SJSA1 (cell line): ENCODE measurements at regions not wholly inside any gene's neighbourhood (a gene's known extent, or its start where the extent isn't known, plus 50 kb on each side); places are given as distances from the start of the nearest gene placed in this dataset.
"Not testable (repeated sequence)": the region's sequence is repeated elsewhere in the genome, so short reads cannot be mapped to it uniquely, and the experiment has no call there.

Experiments used
- DNase-seq, 2 experiments: peaks; one replicate each; pipeline ENCODE4 v3.0.0-alpha.2; 2015 to 2020; ENCODE audit warnings: low spot score in 2 of 2, low read depth in 1 of 2
- H3K27ac ChIP-seq: fragments of 250-450 bp; sonication (Bioruptor Pico); 2 replicates; pipeline ENCODE4 v1.5.1; 2020; ENCODE audit warnings: mild to moderate bottlenecking, moderate library complexity
- H3K27me3 ChIP-seq: fragments of 250-450 bp; sonication (Bioruptor Pico); replicated peaks from 2 replicates; pipeline ENCODE4 v1.5.1; 2020; ENCODE audit warnings: mild to moderate bottlenecking, moderate library complexity
- H3K36me3 ChIP-seq: fragments of 250-450 bp; sonication (Bioruptor Pico); 2 replicates; pipeline ENCODE4 v1.5.1; 2020; ENCODE audit warnings: mild to moderate bottlenecking
- H3K4me1 ChIP-seq: fragments of 250-450 bp; sonication (Bioruptor Pico); replicated peaks from 2 replicates; pipeline ENCODE4 v1.6.1; 2021; ENCODE audit warnings: mild to moderate bottlenecking
- H3K4me3 ChIP-seq: fragments of 250-450 bp; sonication (Bioruptor Pico); 2 replicates; pipeline ENCODE4 v1.5.1; 2020; ENCODE audit warnings: mild to moderate bottlenecking
- H3K9me3 ChIP-seq: fragments of 250-450 bp; sonication (Bioruptor Pico); replicated peaks from 2 replicates; pipeline ENCODE4 v1.5.1; 2020; ENCODE audit warnings: mild to moderate bottlenecking

DNA sequence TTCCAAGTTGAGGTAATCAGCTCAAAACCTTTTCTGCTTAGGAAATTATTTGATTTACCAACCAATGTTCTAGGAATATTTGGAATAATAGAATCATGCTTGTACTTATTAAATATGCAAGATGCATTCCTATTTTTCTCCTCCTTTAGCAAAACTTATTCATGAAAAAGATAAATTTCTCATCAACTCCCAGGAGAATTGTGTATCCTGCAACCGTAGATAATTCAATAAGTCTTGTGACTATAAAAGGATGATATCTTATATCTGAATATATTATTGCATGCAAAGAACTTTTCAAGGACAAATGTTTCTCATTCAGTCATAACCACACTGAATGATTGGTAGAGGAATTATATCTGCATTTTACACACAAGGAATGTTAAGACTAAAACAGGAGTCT, 84.9 kb upstream of the CCNG1 start:
- no peak for DNase-seq
- Histone ChIP-seq H3K36me3 (no peaks in the 10 kb centered on the region), H3K4me1 (no peaks in the 10 kb centered on the region), H3K4me3 (no peak overlapping the region), H3K9me3 (no peaks in the 10 kb centered on the region), H3K27me3 (no peaks in the 10 kb centered on the region), H3K27ac (no peak overlapping the region)

DNA sequence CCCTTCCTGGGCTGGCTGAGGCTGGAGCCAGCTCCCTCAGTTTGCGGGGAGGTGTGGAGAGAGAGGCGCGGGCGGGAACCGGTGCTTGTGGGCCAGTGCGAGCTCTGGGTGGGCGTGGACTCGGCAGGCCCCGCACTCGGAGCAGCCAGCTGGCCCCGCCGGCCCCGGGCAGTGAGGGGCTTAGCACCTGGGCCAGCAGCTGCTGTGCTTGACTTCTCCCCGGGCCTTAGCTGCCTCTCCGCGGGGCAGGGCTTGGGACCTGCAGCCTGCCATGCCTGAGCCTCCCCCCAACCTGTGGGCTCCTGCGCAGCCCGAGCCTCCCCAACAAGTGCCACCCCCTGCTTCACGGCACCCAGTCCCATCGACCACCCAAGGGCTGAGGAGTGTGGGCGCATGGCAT, 81.6 kb upstream of the CCNG1 start:
- H3K27ac ChIP-seq, DNase-seq, H3K4me1 ChIP-seq, H3K4me3 ChIP-seq, H3K36me3 ChIP-seq, H3K9me3 ChIP-seq, H3K27me3 ChIP-seq: not testable (repeated sequence)

DNA sequence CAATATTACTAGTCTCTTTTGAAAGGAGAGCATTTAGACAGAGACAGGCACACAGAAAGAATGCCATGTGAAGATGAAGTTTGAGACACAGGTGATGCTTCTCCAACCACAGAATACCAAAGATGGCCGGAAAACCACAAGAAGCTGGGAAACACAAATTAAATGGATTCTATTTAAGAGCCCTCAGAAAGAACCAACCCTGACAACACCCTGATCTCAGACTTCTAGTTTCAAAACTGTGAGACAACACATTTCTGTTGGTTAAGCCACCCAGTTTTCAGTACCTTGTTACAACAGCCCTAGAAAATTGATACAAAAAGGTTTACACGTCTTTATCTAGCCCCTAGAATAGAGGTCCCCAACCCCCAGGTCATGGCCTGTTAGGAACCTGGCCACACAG, 79.8 kb upstream of the CCNG1 start:
- Histone ChIP-seq H3K4me3 (no peak overlapping the region), H3K9me3 (no peaks in the 10 kb centered on the region), H3K27ac (no peak overlapping the region), H3K27me3 (no peaks in the 10 kb centered on the region), H3K36me3 (no peaks in the 10 kb centered on the region), H3K4me1 (no peaks in the 10 kb centered on the region)
- DNase-seq: no peak

DNA sequence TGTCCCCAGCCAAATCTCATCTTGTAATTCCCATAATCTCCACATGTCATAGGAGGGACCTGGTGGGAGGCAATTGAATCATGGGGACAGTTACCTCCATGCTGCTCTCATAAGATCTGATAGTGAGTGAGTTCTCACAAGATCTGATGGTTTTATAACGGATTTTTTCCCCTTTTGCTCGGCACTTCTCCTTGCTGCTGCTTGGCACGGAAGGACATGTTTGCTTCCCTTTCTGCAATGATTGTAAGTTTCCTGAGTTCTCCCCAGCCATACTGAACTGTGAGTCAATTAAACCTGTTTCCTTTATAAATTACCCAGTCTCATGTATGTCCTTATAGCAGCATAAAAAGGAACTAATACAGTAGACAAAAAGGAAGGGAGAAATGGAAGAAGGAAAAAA, 76.7 kb upstream of the CCNG1 start:
- no peak for DNase-seq
- Histone ChIP-seq H3K4me1 (no peaks in the 10 kb centered on the region), H3K9me3 (no peaks in the 10 kb centered on the region), H3K27me3 (no peaks in the 10 kb centered on the region; the same call in 1 of the 2 replicates), H3K4me3 (no peak overlapping the region), H3K27ac (no peak overlapping the region), H3K36me3 (no peaks in the 10 kb centered on the region)

DNA sequence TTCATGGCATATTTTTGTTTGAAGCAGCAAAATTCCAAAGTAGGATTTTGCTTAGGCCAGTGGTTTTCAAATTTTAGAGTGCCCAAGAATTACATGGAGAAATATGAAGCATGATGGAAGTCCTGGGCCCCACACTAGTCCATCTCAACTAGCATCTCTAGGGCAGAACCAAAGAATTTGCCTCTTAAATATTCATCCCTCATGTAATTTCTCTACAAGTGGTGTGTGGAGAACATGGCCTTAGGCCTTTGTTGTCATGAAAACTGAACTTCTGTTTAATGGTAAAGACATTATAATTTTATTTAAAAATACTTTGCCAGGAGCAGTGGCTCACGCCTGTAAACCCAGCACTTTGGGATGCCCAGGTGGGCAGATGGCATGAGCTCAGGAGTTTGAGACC, 75.9 kb upstream of the CCNG1 start:
- H3K9me3 ChIP-seq: no peaks in the 10 kb centered on the region
- no peaks in the 10 kb centered on the region; the same call in 1 of the 2 replicates for H3K27me3 ChIP-seq
- H3K27ac ChIP-seq: no peak overlapping the region
- H3K36me3 ChIP-seq: no peaks in the 10 kb centered on the region
- H3K4me1 ChIP-seq: no peaks in the 10 kb centered on the region
- no peak for DNase-seq
- no peak overlapping the region for H3K4me3 ChIP-seq

DNA sequence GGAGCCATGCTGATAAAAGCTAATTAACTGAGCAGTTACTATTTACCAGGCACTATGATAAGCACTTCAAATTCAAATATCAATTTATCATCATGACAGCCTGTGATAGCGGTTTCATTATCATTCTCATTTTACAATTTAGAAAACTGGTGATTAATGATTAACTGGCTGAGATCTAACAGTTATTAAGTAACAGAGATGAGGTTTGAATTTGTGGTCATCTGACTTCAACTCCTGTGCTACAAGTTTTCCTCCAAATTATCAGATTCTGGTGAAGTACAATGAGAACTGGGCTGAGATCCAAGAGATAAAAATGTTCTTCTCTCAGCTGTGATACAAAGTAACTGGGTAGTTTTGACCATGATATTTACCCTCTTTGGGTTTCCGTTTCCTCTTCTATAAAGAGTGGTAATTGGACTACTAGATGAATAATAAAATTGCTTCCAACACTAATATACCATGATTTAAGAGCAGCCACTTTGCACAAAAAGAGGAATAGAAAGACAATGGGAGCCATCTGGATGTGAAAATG, 74.5 kb upstream of the CCNG1 start:
- no peak overlapping the region for H3K27ac ChIP-seq
- H3K27me3 ChIP-seq: no peaks in the 10 kb centered on the region; the same call in 1 of the 2 replicates
- no peak overlapping the region for H3K4me3 ChIP-seq
- no peaks in the 10 kb centered on the region for H3K36me3 ChIP-seq
- no peaks in the 10 kb centered on the region for H3K4me1 ChIP-seq
- DNase-seq: no peak
- no peaks in the 10 kb centered on the region for H3K9me3 ChIP-seq

DNA sequence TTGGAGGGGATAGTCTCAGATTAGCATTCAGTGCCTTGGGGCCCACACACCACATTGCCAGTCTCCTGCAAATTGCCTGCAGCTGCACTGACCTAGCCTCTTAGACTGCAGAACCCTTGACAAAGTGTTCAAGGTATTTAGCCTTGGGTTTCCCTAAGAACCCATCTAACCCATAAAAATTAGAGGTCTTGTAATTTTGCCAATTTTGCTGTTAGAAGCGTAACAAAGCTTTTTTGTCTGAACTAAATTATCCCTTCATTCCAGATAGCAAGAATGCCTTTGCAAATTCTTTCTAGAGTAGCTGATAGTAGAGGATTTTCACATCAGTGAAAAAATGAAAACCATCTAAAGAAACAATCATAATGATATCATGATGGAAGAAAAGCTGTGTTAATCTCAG, 74.0 kb upstream of the CCNG1 start:
- H3K27me3 ChIP-seq: no peaks in the 10 kb centered on the region; the same call in 1 of the 2 replicates
- no peaks in the 10 kb centered on the region for H3K9me3 ChIP-seq
- H3K36me3 ChIP-seq: no peaks in the 10 kb centered on the region
- no peak for DNase-seq
- H3K4me3 ChIP-seq: no peak overlapping the region
- H3K4me1 ChIP-seq: no peaks in the 10 kb centered on the region
- H3K27ac ChIP-seq: no peak overlapping the region

DNA sequence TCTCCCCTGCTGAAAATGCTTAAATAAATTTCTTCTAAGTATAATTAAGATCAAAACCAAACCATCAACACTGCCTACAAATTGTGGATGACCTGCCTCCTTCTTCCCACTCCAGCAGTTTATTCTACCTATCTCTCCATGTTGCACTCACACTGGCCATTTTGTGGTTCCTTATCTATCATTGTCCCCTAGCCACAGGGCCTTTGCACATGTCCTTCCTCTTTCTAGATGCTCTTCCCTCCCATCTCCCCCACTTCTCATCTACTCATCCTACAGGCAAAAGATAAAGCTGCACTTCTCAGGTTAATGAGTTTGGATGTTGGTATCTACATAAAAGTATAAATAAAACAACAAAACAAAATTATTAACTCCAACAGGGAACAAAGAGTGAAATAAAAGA, 70.6 kb upstream of the CCNG1 start:
- Histone ChIP-seq H3K4me1 (no peaks in the 10 kb centered on the region), H3K27ac (no peak overlapping the region), H3K4me3 (no peak overlapping the region), H3K9me3 (no peaks in the 10 kb centered on the region), H3K27me3 (no peaks in the 10 kb centered on the region; the same call in 1 of the 2 replicates), H3K36me3 (no peaks in the 10 kb centered on the region)
- DNase-seq: no peak

DNA sequence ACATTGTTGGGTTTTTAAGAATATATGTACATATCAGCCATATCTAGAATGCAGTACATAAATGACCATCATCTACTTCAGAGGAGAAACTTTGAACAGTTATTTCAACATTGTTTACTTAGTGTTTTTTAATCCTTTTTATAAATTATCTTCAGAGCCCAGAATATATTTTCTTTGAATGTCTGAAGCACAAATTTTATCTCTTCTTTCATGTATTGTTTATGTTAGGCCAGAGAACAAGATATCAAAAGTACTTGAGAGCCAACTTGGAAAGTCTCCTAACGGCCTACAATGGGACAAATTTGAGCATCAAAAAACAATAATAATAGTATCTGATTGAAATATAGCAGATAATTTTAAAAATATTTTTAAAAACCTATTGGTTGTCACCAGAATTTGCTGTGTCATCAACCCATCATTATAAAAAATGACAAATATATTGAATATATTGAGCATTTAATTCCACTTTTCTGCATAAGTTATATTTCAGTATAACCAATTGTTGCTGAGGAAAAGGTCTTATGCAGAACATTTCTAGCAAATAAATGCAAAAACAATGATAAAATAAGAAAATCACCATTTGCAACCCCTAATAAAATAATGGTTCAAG, 67.5 kb upstream of the CCNG1 start:
- no peak overlapping the region for H3K4me3 ChIP-seq
- H3K27ac ChIP-seq: no peak overlapping the region
- no peaks in the 10 kb centered on the region for H3K4me1 ChIP-seq
- H3K9me3 ChIP-seq: no peaks in the 10 kb centered on the region
- no peak for DNase-seq
- no peaks in the 10 kb centered on the region for H3K36me3 ChIP-seq
- no peaks in the 10 kb centered on the region for H3K27me3 ChIP-seq

DNA sequence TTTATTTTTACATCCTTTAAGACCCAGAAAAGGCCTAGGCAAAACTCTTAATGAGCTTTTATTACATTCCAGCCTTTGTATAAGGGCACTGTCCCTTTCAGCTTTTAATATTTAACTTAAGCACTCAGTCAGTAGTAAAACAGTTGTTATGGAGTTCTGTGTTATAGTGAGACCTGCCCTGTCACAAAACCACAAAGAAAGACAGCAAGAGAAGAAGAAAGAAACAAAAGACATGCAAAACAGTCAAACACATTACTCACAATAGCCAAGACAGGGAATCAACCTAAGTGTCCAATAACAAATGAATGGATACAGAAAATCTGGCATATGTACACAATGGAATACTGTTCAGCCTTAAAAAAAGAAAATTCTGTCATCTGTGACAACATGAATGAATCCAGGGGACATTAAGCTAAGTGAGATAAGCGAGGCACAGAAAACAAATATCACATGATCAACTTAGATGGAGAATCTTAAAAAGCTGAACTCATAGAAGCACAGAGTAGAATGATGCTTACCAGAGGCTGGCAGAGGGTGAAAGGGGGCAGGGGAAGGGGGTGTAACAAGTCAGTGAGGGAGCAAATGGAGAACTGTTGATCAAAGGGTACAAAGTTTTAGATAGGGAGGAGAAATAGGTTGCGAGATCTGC, 63.8 kb upstream of the CCNG1 start:
- no peaks in the 10 kb centered on the region for H3K27me3 ChIP-seq
- H3K27ac ChIP-seq: no peak overlapping the region
- no peak for DNase-seq
- H3K4me1 ChIP-seq: no peaks in the 10 kb centered on the region
- no peaks in the 10 kb centered on the region for H3K36me3 ChIP-seq
- H3K4me3 ChIP-seq: no peak overlapping the region
- no peaks in the 10 kb centered on the region for H3K9me3 ChIP-seq

DNA sequence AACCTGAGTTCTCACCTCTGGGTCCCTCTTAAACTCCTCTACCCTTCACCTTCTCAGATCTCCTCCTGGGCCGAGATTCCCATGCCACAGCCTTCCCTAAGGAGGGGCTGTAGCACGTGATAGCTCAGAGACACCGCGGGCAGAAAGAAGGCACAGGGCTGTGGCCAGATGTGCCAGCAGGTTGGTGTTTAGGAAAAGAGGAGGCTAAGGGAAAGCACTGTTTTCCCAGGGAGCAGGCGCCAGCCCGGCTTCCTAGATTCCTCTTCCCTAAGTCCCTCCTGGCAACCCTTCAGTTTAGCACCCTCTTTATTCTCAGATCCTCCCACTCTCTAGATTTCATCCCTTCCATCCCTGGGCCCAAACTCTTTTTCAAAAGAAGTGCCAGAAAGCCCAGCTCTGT, 59.4 kb upstream of the CCNG1 start:
- H3K27me3 ChIP-seq: no peaks in the 10 kb centered on the region
- H3K4me3 ChIP-seq: no peak overlapping the region
- no peaks in the 10 kb centered on the region for H3K36me3 ChIP-seq
- no peak overlapping the region for H3K27ac ChIP-seq
- 0 out of 2 replicates have a peak, but pooled peaks cover 2% of the 10 kb centered on the region for H3K9me3 ChIP-seq
- no peak for DNase-seq
- H3K4me1 ChIP-seq: peaks cover 8% of the 10 kb centered on the region; the same call in 1 of the 2 replicates

DNA sequence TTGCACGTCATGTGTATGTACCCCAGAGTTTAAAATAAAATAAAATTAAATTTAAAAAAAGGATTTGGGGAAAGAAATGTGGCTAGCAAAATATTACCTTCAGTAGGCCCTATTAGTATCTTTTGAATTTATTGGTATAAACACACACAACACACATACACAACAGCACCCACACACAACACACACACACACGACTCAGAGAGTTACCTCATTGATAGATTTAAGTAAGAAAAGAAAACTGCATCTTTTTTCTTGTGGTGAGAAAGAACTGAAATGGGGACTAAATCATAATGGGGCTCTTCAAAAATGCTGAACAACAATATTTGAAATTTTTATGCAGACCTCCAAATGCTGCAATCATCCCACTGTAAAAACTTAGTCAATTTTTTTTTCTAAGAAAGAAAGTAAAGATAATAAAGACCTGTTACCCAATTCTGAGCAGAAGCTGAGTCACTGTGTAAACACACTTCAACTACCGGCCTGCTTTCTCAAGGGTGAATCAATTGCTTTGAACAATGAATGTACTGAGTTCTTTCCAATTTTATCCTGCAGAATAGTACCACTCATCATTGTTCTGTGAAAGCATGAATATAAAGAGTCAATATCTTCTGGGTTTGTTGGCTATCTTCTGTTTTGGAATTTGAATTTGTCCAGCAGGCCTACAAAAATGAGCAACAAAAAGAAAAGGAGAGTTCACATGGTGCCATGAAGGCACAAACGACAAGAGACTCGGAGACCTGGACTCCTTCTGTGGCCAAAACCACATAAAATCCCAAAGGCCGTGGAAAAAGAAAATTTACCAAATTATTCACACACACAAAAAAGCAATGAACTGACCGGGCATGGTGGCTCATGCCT, 57.9 kb upstream of the CCNG1 start:
- no peaks in the 10 kb centered on the region for H3K36me3 ChIP-seq
- H3K4me3 ChIP-seq: no peak overlapping the region
- peak in 1 of 2 experiments; percentile 32 for DNase-seq
- 0 out of 2 replicates have a peak, but pooled peaks cover 2% of the 10 kb centered on the region for H3K9me3 ChIP-seq
- peaks cover 8% of the 10 kb centered on the region; the same call in 1 of the 2 replicates for H3K4me1 ChIP-seq
- H3K27me3 ChIP-seq: no peaks in the 10 kb centered on the region
- H3K27ac ChIP-seq: no peak overlapping the region

DNA sequence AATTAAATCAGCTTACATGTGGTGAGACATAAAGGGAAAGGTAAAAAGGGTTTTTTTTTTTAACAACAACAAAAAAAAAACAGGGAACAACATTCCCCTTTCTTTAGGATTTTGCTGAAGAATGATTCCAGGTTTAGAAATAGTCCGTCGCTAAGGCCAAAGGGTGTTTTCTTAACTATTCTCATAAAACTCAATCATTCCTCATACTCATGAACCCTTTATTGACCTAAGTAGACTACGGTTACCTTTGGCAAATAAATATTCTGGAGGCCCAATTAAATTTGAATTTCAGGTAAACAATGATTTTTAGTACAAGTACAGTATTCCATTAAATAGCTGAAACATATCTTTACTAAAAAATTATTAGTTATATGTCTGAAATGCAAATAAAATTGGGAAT, 55.6 kb upstream of the CCNG1 start:
- H3K4me3 ChIP-seq: no peak overlapping the region
- peaks cover 8% of the 10 kb centered on the region; the same call in 1 of the 2 replicates for H3K4me1 ChIP-seq
- H3K9me3 ChIP-seq: 0 out of 2 replicates have a peak, but pooled peaks cover 2% of the 10 kb centered on the region
- H3K27me3 ChIP-seq: no peaks in the 10 kb centered on the region
- no peaks in the 10 kb centered on the region for H3K36me3 ChIP-seq
- no peak overlapping the region for H3K27ac ChIP-seq
- DNase-seq: no peak

DNA sequence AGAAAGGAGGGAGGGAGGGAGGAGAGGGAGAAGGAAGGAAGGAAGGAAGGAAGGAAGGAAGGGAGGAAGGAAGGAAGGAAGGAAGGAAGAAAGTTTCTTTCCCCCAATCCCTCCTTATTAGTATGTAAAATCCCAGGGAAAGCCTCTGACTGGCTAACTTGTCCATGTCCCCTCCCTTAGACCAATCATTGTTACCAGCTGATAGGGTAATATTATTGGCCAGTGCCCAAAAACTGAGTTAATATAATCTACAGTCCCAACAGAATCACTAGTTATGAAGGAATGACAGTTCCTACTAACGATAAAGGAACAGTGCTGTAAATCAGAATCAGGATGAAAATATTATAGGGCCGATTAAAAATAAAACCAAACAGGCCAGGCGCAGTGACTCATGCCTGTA, 53.6 kb upstream of the CCNG1 start:
- Histone ChIP-seq H3K36me3 (no peaks in the 10 kb centered on the region), H3K27me3 (no peaks in the 10 kb centered on the region), H3K27ac (no peak overlapping the region), H3K4me3 (no peak overlapping the region), H3K9me3 (0 out of 2 replicates have a peak, but pooled peaks cover 2% of the 10 kb centered on the region), H3K4me1 (peaks cover 8% of the 10 kb centered on the region; the same call in 1 of the 2 replicates)
- DNase-seq: no peak
